IMR-90 (cell line): ENCODE measurements at regions not wholly inside any gene's neighbourhood (a gene's known extent, or its start where the extent isn't known, plus 50 kb on each side); places are given as distances from the start of the nearest gene placed in this dataset.

ENCODE experiments used
- CEBPB ChIP-seq: IDR thresholded peaks from 2 replicates; pipeline ENCODE4 v1.6.1; 2012; ENCODE audit warnings: low read depth, low read length, improper control_type of control experiment
- CHD1 ChIP-seq: IDR thresholded peaks from 2 replicates; pipeline ENCODE4 v1.6.1; 2012; ENCODE audit warnings: low read depth, low read length, improper control_type of control experiment
- FOS ChIP-seq: fragments of 150-350 bp; IDR thresholded peaks from 2 replicates; pipeline ENCODE4 v1.6.1; 2016; ENCODE audit warnings: low read depth, low read length
- MAZ ChIP-seq: IDR thresholded peaks from 2 replicates; pipeline ENCODE4 v1.6.1; 2012; ENCODE audit warnings: low read depth, mild to moderate bottlenecking, low read length, improper control_type of control experiment, moderate library complexity, borderline replicate concordance
- MXI1 ChIP-seq: IDR thresholded peaks from 2 replicates; pipeline ENCODE4 v1.6.1; 2012; ENCODE audit warnings: low read depth, mild to moderate bottlenecking, low read length, moderate library complexity, borderline replicate concordance
- POLR2A ChIP-seq: IDR thresholded peaks from 2 replicates; pipeline ENCODE4 v1.6.1; 2012; ENCODE audit warnings: mild to moderate bottlenecking, low read depth, low read length
- RAD21 ChIP-seq: IDR thresholded peaks from 2 replicates; pipeline ENCODE4 v1.6.1; 2012; ENCODE audit warnings: low read length, improper control_type of control experiment
- RCOR1 ChIP-seq: IDR thresholded peaks from 2 replicates; pipeline ENCODE4 v1.6.1; 2012; ENCODE audit warnings: mild to moderate bottlenecking, low read length, improper control_type of control experiment; ENCODE audit not compliant: insufficient replicate concordance
- RFX5 ChIP-seq: IDR thresholded peaks from 2 replicates; pipeline ENCODE4 v1.8.0; 2012; ENCODE audit warnings: low read depth, mild to moderate bottlenecking, low read length, moderate library complexity
- USF2 ChIP-seq: fragments of 150-350 bp; IDR thresholded peaks from 2 replicates; pipeline ENCODE4 v1.6.1; 2017; ENCODE audit warnings: mild to moderate bottlenecking, antibody characterized with exemption, low read length, low read depth
- TF ChIP-seq, protein P1 (sequence below): conservative IDR thresholded peaks from 2 replicates; pipeline ENCODE4 v1.5.1; 2012; ENCODE audit warnings: mild to moderate bottlenecking, low read depth, low read length, improper control_type of control experiment
- TF ChIP-seq, protein P2 (sequence below): fragments of 150-350 bp; IDR thresholded peaks from 2 replicates; pipeline ENCODE4 v1.6.1; 2016; ENCODE audit warnings: low read depth, mild to moderate bottlenecking, low read length, moderate library complexity, borderline replicate concordance

GRCh38 chr6:154920495-154921200 is 74.5 kb upstream of the TIAM2 start:
- TF ChIP-seq, protein P1, sequence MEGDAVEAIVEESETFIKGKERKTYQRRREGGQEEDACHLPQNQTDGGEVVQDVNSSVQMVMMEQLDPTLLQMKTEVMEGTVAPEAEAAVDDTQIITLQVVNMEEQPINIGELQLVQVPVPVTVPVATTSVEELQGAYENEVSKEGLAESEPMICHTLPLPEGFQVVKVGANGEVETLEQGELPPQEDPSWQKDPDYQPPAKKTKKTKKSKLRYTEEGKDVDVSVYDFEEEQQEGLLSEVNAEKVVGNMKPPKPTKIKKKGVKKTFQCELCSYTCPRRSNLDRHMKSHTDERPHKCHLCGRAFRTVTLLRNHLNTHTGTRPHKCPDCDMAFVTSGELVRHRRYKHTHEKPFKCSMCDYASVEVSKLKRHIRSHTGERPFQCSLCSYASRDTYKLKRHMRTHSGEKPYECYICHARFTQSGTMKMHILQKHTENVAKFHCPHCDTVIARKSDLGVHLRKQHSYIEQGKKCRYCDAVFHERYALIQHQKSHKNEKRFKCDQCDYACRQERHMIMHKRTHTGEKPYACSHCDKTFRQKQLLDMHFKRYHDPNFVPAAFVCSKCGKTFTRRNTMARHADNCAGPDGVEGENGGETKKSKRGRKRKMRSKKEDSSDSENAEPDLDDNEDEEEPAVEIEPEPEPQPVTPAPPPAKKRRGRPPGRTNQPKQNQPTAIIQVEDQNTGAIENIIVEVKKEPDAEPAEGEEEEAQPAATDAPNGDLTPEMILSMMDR: no peak
- no peak for TF ChIP-seq USF2
- TF ChIP-seq CEBPB: no peak
- TF ChIP-seq, protein P2, sequence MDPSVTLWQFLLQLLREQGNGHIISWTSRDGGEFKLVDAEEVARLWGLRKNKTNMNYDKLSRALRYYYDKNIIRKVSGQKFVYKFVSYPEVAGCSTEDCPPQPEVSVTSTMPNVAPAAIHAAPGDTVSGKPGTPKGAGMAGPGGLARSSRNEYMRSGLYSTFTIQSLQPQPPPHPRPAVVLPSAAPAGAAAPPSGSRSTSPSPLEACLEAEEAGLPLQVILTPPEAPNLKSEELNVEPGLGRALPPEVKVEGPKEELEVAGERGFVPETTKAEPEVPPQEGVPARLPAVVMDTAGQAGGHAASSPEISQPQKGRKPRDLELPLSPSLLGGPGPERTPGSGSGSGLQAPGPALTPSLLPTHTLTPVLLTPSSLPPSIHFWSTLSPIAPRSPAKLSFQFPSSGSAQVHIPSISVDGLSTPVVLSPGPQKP: no peak
- no peak for TF ChIP-seq MXI1
- TF ChIP-seq POLR2A: no peak
- TF ChIP-seq RFX5: no peak
- no peak for TF ChIP-seq FOS
- TF ChIP-seq MAZ: no peak
- no peak for TF ChIP-seq CHD1
- no peak for TF ChIP-seq RAD21
- no peak for TF ChIP-seq RCOR1
